Tibial nerve (tissue), 4 donors: ENCODE measurements at regions not wholly inside any gene's neighbourhood (a gene's known extent, or its start where the extent isn't known, plus 50 kb on each side); places are given as distances from the start of the nearest gene placed in this dataset.

Experiments used
- DNase-seq, 2 donors: peaks; one replicate each; pipeline ENCODE4 v3.0.0-alpha.2; 2019; ENCODE audit warnings: low spot score in 2 of 2
- H3K27ac ChIP-seq, 4 donors: fragments of 200-600 bp; sonication (generic) in 3 of 4; one replicate each; pipeline ENCODE4 v1.5.1; 2017 to 2019; ENCODE audit warnings: mild to moderate bottlenecking in 1 of 4
- H3K27me3 ChIP-seq, 2 donors: fragments of 200-600 bp; sonication (generic) in 1 of 2; one replicate each; pipeline versions ENCODE4 v1.5.1 to v1.6.0; 2017 to 2019
- H3K36me3 ChIP-seq, 3 donors: fragments of 200-600 bp; sonication (generic); one replicate each; pipeline ENCODE4 v1.5.1; 2018 to 2019
- H3K4me1 ChIP-seq, 4 donors: fragments of 200-600 bp; sonication (generic) in 3 of 4; one replicate each; pipeline ENCODE4 v1.5.1; 2017 to 2019
- H3K4me3 ChIP-seq, 4 donors: fragments of 200-600 bp; sonication (generic) in 3 of 4; one replicate each; pipeline ENCODE4 v1.5.1; 2017 to 2019; ENCODE audit warnings: mild to moderate bottlenecking in 1 of 4, moderate library complexity in 1 of 4
- H3K9me3 ChIP-seq, 4 donors: fragments of 200-600 bp; sonication (generic) in 3 of 4; one replicate each; pipeline ENCODE4 v1.5.1; 2017 to 2019
- CTCF ChIP-seq, 5 experiments: fragments of 200-600 bp in 3 of 5; fragments of 450-650 bp in 2 of 5; sonication (generic) in 3 of 5; IDR thresholded peaks; one replicate each; pipeline ENCODE4 v1.5.1; 2016 to 2019; ENCODE audit warnings: antibody characterized with exemption in 5 of 5, mild to moderate bottlenecking in 3 of 5, moderate library complexity in 2 of 5
- EP300 ChIP-seq, 2 donors: sonication (generic); formaldehyde crosslinking; IDR thresholded peaks; one replicate each; pipeline ENCODE4 v1.6.1; 2017; ENCODE audit warnings: antibody characterized with exemption in 2 of 2, mild to moderate bottlenecking in 1 of 2
- POLR2A ChIP-seq, 2 donors: fragments of 450-650 bp; IDR thresholded peaks; one replicate each; pipeline ENCODE4 v1.6.1; 2017; ENCODE audit warnings: antibody characterized with exemption in 2 of 2, mild to moderate bottlenecking in 2 of 2, moderate library complexity in 2 of 2
- WGBS, 2 donors: methylation state at CpG; one replicate each; pipeline ENCODE4 v1.1.5; 2018; 5-methylcytosine and 5-hydroxymethylcytosine counted together

- 84 to 100% methylated on average over 5 to 6 of the region's 10 CpGs for WGBS, 2 donors
- Histone ChIP-seq H3K36me3 (no peaks in the 10 kb centered on the region), H3K27ac (no peak overlapping the region), H3K27me3 (no peaks in the 10 kb centered on the region), H3K4me3 (no peak overlapping the region), H3K4me1 (no peaks in the 10 kb centered on the region), H3K9me3 (no peaks in the 10 kb centered on the region)
- TF ChIP-seq CTCF (IDR thresholded peaks at IDR 0.05) (no peak), POLR2A (IDR thresholded peaks at IDR 0.05) (no peak), EP300 (IDR thresholded peaks at IDR 0.05) (no peak)
- DNase-seq, result no peak
These were observed 309.2 kb upstream of the SHH start for GRCh38 chr7:156121434-156121833.

- 93% methylated on average over 17 of the region's 17 CpGs for WGBS, 2 donors
- Histone ChIP-seq H3K4me1 (no peaks in the 10 kb centered on the region), H3K9me3 (no peaks in the 10 kb centered on the region), H3K36me3 (no peaks in the 10 kb centered on the region), H3K4me3 (no peak overlapping the region), H3K27ac (no peak overlapping the region), H3K27me3 (no peaks in the 10 kb centered on the region)
- DNase-seq, result no peak
- TF ChIP-seq POLR2A (IDR thresholded peaks at IDR 0.05), result no peak
- TF ChIP-seq CTCF (IDR thresholded peaks at IDR 0.05), result no peak
- no peak for TF ChIP-seq EP300 (IDR thresholded peaks at IDR 0.05)
These were observed 308.3 kb upstream of the SHH start for GRCh38 chr7:156120552-156120951.

GRCh38 chr7:156119771-156120170 lies 307.5 kb upstream of the SHH start:
- Histone ChIP-seq H3K27ac (no peak overlapping the region), H3K9me3 (no peaks in the 10 kb centered on the region), H3K4me3 (no peak overlapping the region), H3K27me3 (no peaks in the 10 kb centered on the region), H3K36me3 (no peaks in the 10 kb centered on the region), H3K4me1 (no peaks in the 10 kb centered on the region)
- no peak for TF ChIP-seq CTCF (IDR thresholded peaks at IDR 0.05)
- no peak for TF ChIP-seq POLR2A (IDR thresholded peaks at IDR 0.05)
- TF ChIP-seq EP300 (IDR thresholded peaks at IDR 0.05), result no peak
- DNase-seq, result no peak
- 80 to 86% methylated on average over 6 of the region's 6 CpGs for WGBS, 2 donors

GRCh38 chr7:156118248-156118645 lies 306.0 kb upstream of the SHH start:
- Histone ChIP-seq H3K9me3 (no peaks in the 10 kb centered on the region), H3K36me3 (no peaks in the 10 kb centered on the region)
- WGBS, 2 donors, result 65 to 70% methylated on average over 6 of the region's 6 CpGs

More at GRCh38 chr7:156118248-156118645, 306.0 kb upstream of the SHH start:
- TF ChIP-seq POLR2A (IDR thresholded peaks at IDR 0.05) (no peak), CTCF (IDR thresholded peaks at IDR 0.05) (no peak), EP300 (IDR thresholded peaks at IDR 0.05) (no peak)
- Histone ChIP-seq H3K27ac (no peak overlapping the region), H3K4me3 (no peak overlapping the region), H3K27me3 (no peaks in the 10 kb centered on the region), H3K4me1 (no peaks in the 10 kb centered on the region)
- DNase-seq, result no peak
